22Rv1 (cell line): ENCODE measurements at regions not wholly inside any gene's neighbourhood (a gene's known extent, or its start where the extent isn't known, plus 50 kb on each side); places are given as distances from the start of the nearest gene placed in this dataset.

Experiments
- ZFX ChIP-seq: fragments of 450-650 bp; IDR thresholded peaks from 2 replicates; pipeline ENCODE4 v1.6.1; 2017; ENCODE audit warnings: antibody characterized with exemption, borderline replicate concordance
- TF ChIP-seq, protein P1 (sequence below): fragments of 450-650 bp; IDR thresholded peaks from 2 replicates; pipeline ENCODE4 v1.5.1; 2017; ENCODE audit warnings: mild to moderate bottlenecking

- TF ChIP-seq, protein P1, sequence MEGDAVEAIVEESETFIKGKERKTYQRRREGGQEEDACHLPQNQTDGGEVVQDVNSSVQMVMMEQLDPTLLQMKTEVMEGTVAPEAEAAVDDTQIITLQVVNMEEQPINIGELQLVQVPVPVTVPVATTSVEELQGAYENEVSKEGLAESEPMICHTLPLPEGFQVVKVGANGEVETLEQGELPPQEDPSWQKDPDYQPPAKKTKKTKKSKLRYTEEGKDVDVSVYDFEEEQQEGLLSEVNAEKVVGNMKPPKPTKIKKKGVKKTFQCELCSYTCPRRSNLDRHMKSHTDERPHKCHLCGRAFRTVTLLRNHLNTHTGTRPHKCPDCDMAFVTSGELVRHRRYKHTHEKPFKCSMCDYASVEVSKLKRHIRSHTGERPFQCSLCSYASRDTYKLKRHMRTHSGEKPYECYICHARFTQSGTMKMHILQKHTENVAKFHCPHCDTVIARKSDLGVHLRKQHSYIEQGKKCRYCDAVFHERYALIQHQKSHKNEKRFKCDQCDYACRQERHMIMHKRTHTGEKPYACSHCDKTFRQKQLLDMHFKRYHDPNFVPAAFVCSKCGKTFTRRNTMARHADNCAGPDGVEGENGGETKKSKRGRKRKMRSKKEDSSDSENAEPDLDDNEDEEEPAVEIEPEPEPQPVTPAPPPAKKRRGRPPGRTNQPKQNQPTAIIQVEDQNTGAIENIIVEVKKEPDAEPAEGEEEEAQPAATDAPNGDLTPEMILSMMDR, result no peak
- TF ChIP-seq ZFX, result no peak
Measured at GRCh38 chr4:72876946-72877345, 192.6 kb downstream of the COX18 start.
